ENCODE measurements at regions not wholly inside any gene's neighbourhood (a gene's known extent, or its start where the extent isn't known, plus 50 kb on each side); places are given as distances from the start of the nearest gene placed in this dataset.

GRCh38 chr7:84529480-84530205 is 335.1 kb upstream of the SEMA3A start:
- no peak for TF ChIP-seq CTCF (IDR thresholded peaks at IDR 0.05)
- no peak overlapping the region for H3K27ac ChIP-seq
- no peak for DNase-seq (ENCODE audit: low spot score)
- H3K4me3 ChIP-seq: no peak overlapping the region

GRCh38 chr7:84528756-84529479 is 334.3 kb upstream of the SEMA3A start:
- DNase-seq (ENCODE audit: low spot score): no peak
- no peak for TF ChIP-seq CTCF (IDR thresholded peaks at IDR 0.05)
- Histone ChIP-seq H3K4me3 (no peak overlapping the region), H3K27ac (no peak overlapping the region)

GRCh38 chr7:84524714-84525694 is 330.4 kb upstream of the SEMA3A start:
- DNase-seq (ENCODE audit: low spot score): no peak
- no peak for TF ChIP-seq CTCF (IDR thresholded peaks at IDR 0.05)
- H3K27ac ChIP-seq: peak overlapping the region in 1 of 2 donors; percentile 30
- no peak overlapping the region for H3K4me3 ChIP-seq

- H3K27ac ChIP-seq: no peak overlapping the region
- H3K4me3 ChIP-seq: no peak overlapping the region
- TF ChIP-seq CTCF (IDR thresholded peaks at IDR 0.05): no peak
- no peak for DNase-seq (ENCODE audit: low spot score)
Observed at GRCh38 chr7:84513061-84513460, 318.5 kb upstream of the SEMA3A start.

- Histone ChIP-seq H3K27ac (no peak overlapping the region), H3K4me3 (no peak overlapping the region)
- DNase-seq (ENCODE audit: low spot score): no peak
- no peak for TF ChIP-seq CTCF (IDR thresholded peaks at IDR 0.05)
Observed at GRCh38 chr7:84512055-84512454, 317.5 kb upstream of the SEMA3A start.

- H3K27ac ChIP-seq: no peak overlapping the region
- TF ChIP-seq CTCF (IDR thresholded peaks at IDR 0.05): no peak
- no peak for DNase-seq (ENCODE audit: low spot score)
- no peak overlapping the region for H3K4me3 ChIP-seq
Observed at GRCh38 chr7:84510505-84510904, 315.9 kb upstream of the SEMA3A start.
